SK-N-SH (cell line): ENCODE measurements at regions not wholly inside any gene's neighbourhood (a gene's known extent, or its start where the extent isn't known, plus 50 kb on each side); places are given as distances from the start of the nearest gene placed in this dataset.

Source experiments
- CTCF ChIA-PET: fragments of 300-600, 350-600 bp; formaldehyde crosslinking; extraction: SDS; loops from one replicate; lab custom pipeline; 2021; lab: Yijun Ruan, JAX
- POLR2A ChIA-PET: fragments of 350-600 bp; sonication (Branson Sonifier 250); formaldehyde crosslinking; extraction: SDS; loops from one replicate; lab custom pipeline; 2020; ENCODE audit warnings: antibody characterized with exemption, inconsistent platforms; lab: Yijun Ruan, JAX
- DNase-seq: peaks from one replicate; pipeline ENCODE4 v3.0.0; 2012
- H2AFZ ChIP-seq: fragments of 200-600 bp; sonication (generic); 2 replicates; pipeline ENCODE4 v1.8.1; 2016; ENCODE audit warnings: antibody characterized with exemption, mild to moderate bottlenecking, low read depth
- H3F3A ChIP-seq: fragments of 200-600 bp; sonication (generic); replicated peaks from 2 replicates; pipeline ENCODE3; 2016; ENCODE audit warnings: antibody characterized with exemption, mild to moderate bottlenecking; ENCODE audit not compliant: insufficient read depth
- H3K27ac ChIP-seq, 2 experiments: fragments of 200-500 bp in 1 of 2; fragments of 200-600 bp in 1 of 2; sonication (Bioruptor generic) in 1 of 2; sonication (generic), shearing (Covaris generic) in 1 of 2; 2 replicates each; pipeline versions ENCODE4 v1.5.1 to v1.6.1; 2014 to 2016; ENCODE audit warnings: low read depth in 2 of 2, inconsistent platforms in 1 of 2, low read length in 1 of 2, mild to moderate bottlenecking in 1 of 2, mixed read lengths in 1 of 2
- H3K27me3 ChIP-seq: fragments of 200-600 bp; sonication (generic), shearing (Covaris generic); 2 replicates; pipeline ENCODE4 v1.6.1; 2016; ENCODE audit warnings: mixed run types; ENCODE audit not compliant: insufficient read depth
- H3K36me3 ChIP-seq, 2 experiments: fragments of 200-500 bp in 1 of 2; fragments of 200-600 bp in 1 of 2; sonication (Bioruptor generic) in 1 of 2; sonication (generic) in 1 of 2; replicated peaks in 1 of 2; 2 replicates each; pipeline versions ENCODE3 to v1.5.1; 2014 to 2016; ENCODE audit warnings: low read length in 1 of 2, mild to moderate bottlenecking in 1 of 2; ENCODE audit not compliant: insufficient read depth in 2 of 2, control insufficient read depth in 1 of 2
- H3K4me1 ChIP-seq, 2 experiments: fragments of 200-500 bp in 1 of 2; fragments of 200-600 bp in 1 of 2; sonication (Bioruptor generic) in 1 of 2; sonication (generic), shearing (Covaris generic) in 1 of 2; 2 replicates each; pipeline versions ENCODE4 v1.5.1 to v1.6.1; 2014 to 2016; ENCODE audit warnings: low read depth in 1 of 2, low read length in 1 of 2, mixed run types in 1 of 2; ENCODE audit not compliant: insufficient read depth in 2 of 2, control insufficient read depth in 1 of 2
- H3K4me2 ChIP-seq: fragments of 200-600 bp; sonication (generic), shearing (Covaris generic); 2 replicates; pipeline ENCODE4 v1.6.1; 2017; ENCODE audit warnings: mixed run types
- H3K4me3 ChIP-seq, 2 experiments: fragments of 200-500 bp in 1 of 2; fragments of 200-600 bp in 1 of 2; sonication (Bioruptor generic) in 1 of 2; sonication (generic), shearing (Covaris generic) in 1 of 2; 2 replicates each; pipeline versions ENCODE4 v1.5.1 to v1.8.1; 2014 to 2016; ENCODE audit warnings: low read depth in 2 of 2, inconsistent platforms in 1 of 2, low read length in 1 of 2, mild to moderate bottlenecking in 1 of 2, mixed read lengths in 1 of 2, moderate library complexity in 1 of 2
- H3K79me2 ChIP-seq: fragments of 200-600 bp; sonication (generic); 2 replicates; pipeline ENCODE4 v1.8.1; 2017; ENCODE audit warnings: mild to moderate bottlenecking; ENCODE audit not compliant: insufficient read depth
- H3K9ac ChIP-seq: fragments of 200-600 bp; sonication (generic); 2 replicates; pipeline ENCODE4 v1.6.1; 2017; ENCODE audit warnings: mixed run types
- H3K9me2 ChIP-seq: fragments of 200-600 bp; sonication (generic); 2 replicates; pipeline ENCODE4 v1.6.1; 2017; ENCODE audit warnings: mixed run types
- H3K9me3 ChIP-seq: fragments of 200-600 bp; sonication (generic); 2 replicates; pipeline ENCODE4 v1.6.1; 2017; ENCODE audit warnings: mixed run types, mild to moderate bottlenecking, moderate library complexity
- H4K20me1 ChIP-seq: fragments of 200-600 bp; sonication (generic); 2 replicates; pipeline ENCODE4 v1.6.1; 2017; ENCODE audit warnings: mild to moderate bottlenecking, mixed run types; ENCODE audit not compliant: insufficient read depth
- CHD2 ChIP-seq: fragments of 150-350 bp; IDR thresholded peaks from 2 replicates; pipeline ENCODE4 v1.6.1; 2018; ENCODE audit warnings: low read length; ENCODE audit not compliant: partially characterized antibody
- CTCF ChIP-seq: fragments of 200-600 bp; sonication (generic); IDR thresholded peaks from 2 replicates; pipeline ENCODE4 v1.6.1; 2017; ENCODE audit warnings: antibody characterized with exemption, mild to moderate bottlenecking, moderate library complexity
- FOSL2 ChIP-seq: IDR thresholded peaks from 2 replicates; pipeline ENCODE4 v1.4.0; 2012; ENCODE audit warnings: low read depth, mild to moderate bottlenecking, moderate library complexity, borderline replicate concordance
- FOXJ3 ChIP-seq: sonication (generic); formaldehyde crosslinking; IDR thresholded peaks from 2 replicates; pipeline ENCODE4 v1.5.1; 2020; ENCODE audit warnings: mild to moderate bottlenecking, missing genetic modification reagents
- IRF3 ChIP-seq: fragments of 150-350 bp; IDR thresholded peaks from 2 replicates; pipeline ENCODE4 v1.6.1; 2016; ENCODE audit warnings: mild to moderate bottlenecking, low read depth, low read length
- JUND ChIP-seq: IDR thresholded peaks from 2 replicates; pipeline ENCODE4 v1.4.0; 2012
- MAX ChIP-seq: IDR thresholded peaks from 2 replicates; pipeline ENCODE4 v1.4.0; 2012; ENCODE audit warnings: low read depth
- POLR2AphosphoS5 ChIP-seq: IDR thresholded peaks from 2 replicates; pipeline ENCODE4 v1.6.1; 2012; ENCODE audit warnings: low read depth, low read length
- RAD21 ChIP-seq: IDR thresholded peaks from 2 replicates; pipeline ENCODE4 v1.6.1; 2012; ENCODE audit warnings: mild to moderate bottlenecking, low read length
- RCOR1 ChIP-seq: fragments of 150-350 bp; IDR thresholded peaks from 2 replicates; pipeline ENCODE4 v1.6.1; 2017; ENCODE audit warnings: antibody characterized with exemption, low read length
- REST ChIP-seq: IDR thresholded peaks from 2 replicates; pipeline ENCODE4 v1.6.1; 2012; ENCODE audit warnings: mild to moderate bottlenecking, low read depth, low read length, moderate library complexity
- RFX5 ChIP-seq: IDR thresholded peaks from 2 replicates; pipeline ENCODE4 v1.6.1; 2012; ENCODE audit warnings: mild to moderate bottlenecking, improper control_type of control experiment, low read length
- RXRA ChIP-seq: IDR thresholded peaks from 2 replicates; pipeline ENCODE4 v1.4.0; 2012; ENCODE audit warnings: low read depth, mild to moderate bottlenecking, borderline replicate concordance
- SIN3A ChIP-seq: IDR thresholded peaks from 2 replicates; pipeline ENCODE4 v1.6.1; 2012; ENCODE audit warnings: low read depth, mild to moderate bottlenecking, low read length, moderate library complexity, borderline replicate concordance
- SMC3 ChIP-seq: IDR thresholded peaks from 2 replicates; pipeline ENCODE4 v1.6.1; 2012; ENCODE audit warnings: low read depth, low read length, improper control_type of control experiment
- TAF1 ChIP-seq: IDR thresholded peaks from 2 replicates; pipeline ENCODE4 v1.6.1; 2012; ENCODE audit warnings: low read depth, mild to moderate bottlenecking, low read length, moderate library complexity, borderline replicate concordance
- USF1 ChIP-seq: IDR thresholded peaks from 2 replicates; pipeline ENCODE4 v1.4.0; 2012; ENCODE audit warnings: low read depth, borderline replicate concordance
- WGBS: methylation state at CpG from one replicate; pipeline ENCODE4 v1.1.6; 2017; ENCODE audit warnings: low lambda C conversion rate; 5-methylcytosine and 5-hydroxymethylcytosine counted together

- no peaks in the 10 kb centered on the region for H3F3A ChIP-seq
- no peaks in the 10 kb centered on the region for H3K27me3 ChIP-seq
- no peak overlapping the region for H2AFZ ChIP-seq
- CTCF ChIA-PET = no interaction called here
- H3K4me1 ChIP-seq = no peaks in the 10 kb centered on the region
- no peaks in the 10 kb centered on the region for H4K20me1 ChIP-seq
- no peak overlapping the region for H3K27ac ChIP-seq
- TF ChIP-seq RXRA = no peak
- no peak for TF ChIP-seq REST
- no peak for TF ChIP-seq FOXJ3 (CRISPR knock-in tag)
- no peak for TF ChIP-seq FOSL2
- TF ChIP-seq POLR2AphosphoS5 = no peak
- TF ChIP-seq RAD21 = no peak
- no peak for TF ChIP-seq CHD2
- no peak for TF ChIP-seq RFX5
- TF ChIP-seq RCOR1 = no peak
- no peak for TF ChIP-seq JUND
- no peak for TF ChIP-seq TAF1
- no peak for TF ChIP-seq CTCF
- H3K4me3 ChIP-seq = no peak overlapping the region
- H3K9ac ChIP-seq = no peak overlapping the region
- no peak overlapping the region for H3K4me2 ChIP-seq
- no peaks in the 10 kb centered on the region for H3K79me2 ChIP-seq
- H3K36me3 ChIP-seq = no peaks in the 10 kb centered on the region
- H3K9me2 ChIP-seq = no peaks in the 10 kb centered on the region
- DNase-seq = no peak
- POLR2A ChIA-PET = no interaction called here
- 10% methylated on average over 2 of the region's 2 CpGs for WGBS
- no peaks in the 10 kb centered on the region for H3K9me3 ChIP-seq
Measured at GRCh38 chr18:25950321-25950720, 140.1 kb downstream of the SS18 start.

- no peak overlapping the region for H3K9ac ChIP-seq
- no peaks in the 10 kb centered on the region for H3K4me1 ChIP-seq
- POLR2A ChIA-PET = no interaction called here
- H3K79me2 ChIP-seq = no peaks in the 10 kb centered on the region
- H3K9me2 ChIP-seq = no peaks in the 10 kb centered on the region
- 0% methylated on average over 1 of the region's 1 CpG for WGBS
- no peak overlapping the region for H3K4me2 ChIP-seq
- DNase-seq = no peak
- no peaks in the 10 kb centered on the region for H3K36me3 ChIP-seq
- no peak overlapping the region for H2AFZ ChIP-seq
- H3K27ac ChIP-seq = no peak overlapping the region
- H3K9me3 ChIP-seq = no peaks in the 10 kb centered on the region
- no peak overlapping the region for H3K4me3 ChIP-seq
- no peaks in the 10 kb centered on the region for H3F3A ChIP-seq
- H4K20me1 ChIP-seq = no peaks in the 10 kb centered on the region
- CTCF ChIA-PET = no interaction called here
- H3K27me3 ChIP-seq = no peaks in the 10 kb centered on the region
- no peak for TF ChIP-seq RAD21
- no peak for TF ChIP-seq IRF3
- TF ChIP-seq SIN3A = no peak
- no peak for TF ChIP-seq SMC3
- no peak for TF ChIP-seq REST
- no peak for TF ChIP-seq TAF1
- TF ChIP-seq RFX5 = no peak
- no peak for TF ChIP-seq USF1
- TF ChIP-seq MAX = no peak
Measured at GRCh38 chr18:25946540-25946939, 143.9 kb downstream of the SS18 start.
